ENCODE measurements at regions not wholly inside any gene's neighbourhood (a gene's known extent, or its start where the extent isn't known, plus 50 kb on each side); places are given as distances from the start of the nearest gene placed in this dataset.
A peak's percentile ranks its signal among the peaks of the same experiment; 100 is the strongest.

GRCh38 chr21:15964236-15964855, 234.6 kb downstream of the USP25 start:
- no peak overlapping the region for H3K4me3 ChIP-seq (ENCODE audit: low read depth, low read length)
- no peak for DNase-seq
- no peaks in the 10 kb centered on the region for H3K9me3 ChIP-seq (ENCODE audit: severe bottlenecking)
- TF ChIP-seq, protein P1, sequence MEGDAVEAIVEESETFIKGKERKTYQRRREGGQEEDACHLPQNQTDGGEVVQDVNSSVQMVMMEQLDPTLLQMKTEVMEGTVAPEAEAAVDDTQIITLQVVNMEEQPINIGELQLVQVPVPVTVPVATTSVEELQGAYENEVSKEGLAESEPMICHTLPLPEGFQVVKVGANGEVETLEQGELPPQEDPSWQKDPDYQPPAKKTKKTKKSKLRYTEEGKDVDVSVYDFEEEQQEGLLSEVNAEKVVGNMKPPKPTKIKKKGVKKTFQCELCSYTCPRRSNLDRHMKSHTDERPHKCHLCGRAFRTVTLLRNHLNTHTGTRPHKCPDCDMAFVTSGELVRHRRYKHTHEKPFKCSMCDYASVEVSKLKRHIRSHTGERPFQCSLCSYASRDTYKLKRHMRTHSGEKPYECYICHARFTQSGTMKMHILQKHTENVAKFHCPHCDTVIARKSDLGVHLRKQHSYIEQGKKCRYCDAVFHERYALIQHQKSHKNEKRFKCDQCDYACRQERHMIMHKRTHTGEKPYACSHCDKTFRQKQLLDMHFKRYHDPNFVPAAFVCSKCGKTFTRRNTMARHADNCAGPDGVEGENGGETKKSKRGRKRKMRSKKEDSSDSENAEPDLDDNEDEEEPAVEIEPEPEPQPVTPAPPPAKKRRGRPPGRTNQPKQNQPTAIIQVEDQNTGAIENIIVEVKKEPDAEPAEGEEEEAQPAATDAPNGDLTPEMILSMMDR (IDR thresholded peaks at IDR 0.05; ENCODE audit: low read depth, low read length), result no peak
- H3K36me3 ChIP-seq, result no peaks in the 10 kb centered on the region
- H3K27me3 ChIP-seq (ENCODE audit: insufficient read depth, low read depth, severe bottlenecking), result no peaks in the 10 kb centered on the region
- H3K27ac ChIP-seq, result no peak overlapping the region

DNA sequence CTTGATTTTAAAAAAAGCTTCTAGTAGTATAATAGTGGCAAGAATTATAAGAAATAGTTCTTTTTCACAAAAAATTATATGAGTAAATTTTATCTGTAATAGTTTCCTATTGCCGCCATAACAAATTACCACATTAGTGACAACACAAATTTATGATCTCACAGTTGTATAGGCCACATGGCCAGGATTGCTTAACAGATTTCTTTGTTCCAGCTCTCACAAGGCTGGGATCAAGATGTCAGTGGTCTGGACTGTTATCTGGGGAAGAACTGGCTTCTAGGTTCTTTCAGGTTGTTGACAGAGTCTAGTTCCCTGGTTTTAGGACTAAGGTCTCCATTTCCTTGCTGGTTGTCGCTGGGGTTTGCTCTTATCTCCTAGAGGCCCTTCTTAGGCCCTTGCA, 236.4 kb downstream of the USP25 start:
- H3K36me3 ChIP-seq, result no peaks in the 10 kb centered on the region
- no peak overlapping the region for H3K4me3 ChIP-seq (ENCODE audit: low read depth, low read length)
- TF ChIP-seq, protein P1 (IDR thresholded peaks at IDR 0.05; ENCODE audit: low read depth, low read length), result no peak
- no peak overlapping the region for H3K27ac ChIP-seq
- no peaks in the 10 kb centered on the region for H3K27me3 ChIP-seq (ENCODE audit: insufficient read depth, low read depth, severe bottlenecking)
- H3K9me3 ChIP-seq (ENCODE audit: severe bottlenecking), result no peaks in the 10 kb centered on the region
- DNase-seq, result no peak

DNA sequence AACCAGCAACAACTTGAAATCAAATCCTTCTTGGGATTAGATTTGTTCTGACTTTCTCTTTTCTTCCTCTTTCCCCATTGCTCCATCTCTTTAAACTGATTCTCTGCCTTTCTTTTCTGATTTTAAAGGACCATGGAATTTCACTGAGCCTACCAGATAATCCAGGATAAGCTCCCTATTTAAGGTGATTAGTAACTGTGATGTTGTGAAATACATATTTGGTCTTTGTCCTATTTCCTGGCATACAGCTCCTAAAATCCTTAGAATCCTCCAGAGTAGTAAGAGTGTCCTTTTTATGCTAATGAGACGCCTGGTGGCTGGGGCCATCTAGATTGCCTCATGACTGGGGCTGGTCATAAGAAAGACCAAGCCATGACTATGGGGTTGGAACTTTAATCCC, 236.9 kb downstream of the USP25 start:
- no peak overlapping the region for H3K4me3 ChIP-seq (ENCODE audit: low read depth, low read length)
- DNase-seq, result no peak
- TF ChIP-seq, protein P1 (IDR thresholded peaks at IDR 0.05; ENCODE audit: low read depth, low read length), result no peak
- no peak overlapping the region for H3K27ac ChIP-seq
- H3K9me3 ChIP-seq (ENCODE audit: severe bottlenecking), result no peaks in the 10 kb centered on the region
- no peaks in the 10 kb centered on the region for H3K27me3 ChIP-seq (ENCODE audit: insufficient read depth, low read depth, severe bottlenecking)
- no peaks in the 10 kb centered on the region for H3K36me3 ChIP-seq

GRCh38 chr21:15967661-15968060, 237.9 kb downstream of the USP25 start:
- no peak overlapping the region for H3K4me3 ChIP-seq (ENCODE audit: low read depth, low read length)
- H3K9me3 ChIP-seq (ENCODE audit: severe bottlenecking), result no peaks in the 10 kb centered on the region
- H3K36me3 ChIP-seq, result no peaks in the 10 kb centered on the region
- no peak for DNase-seq
- no peaks in the 10 kb centered on the region for H3K27me3 ChIP-seq (ENCODE audit: insufficient read depth, low read depth, severe bottlenecking)
- no peak overlapping the region for H3K27ac ChIP-seq
- TF ChIP-seq, protein P1 (IDR thresholded peaks at IDR 0.05; ENCODE audit: low read depth, low read length), result no peak

- TF ChIP-seq, protein P1 (IDR thresholded peaks at IDR 0.05; ENCODE audit: low read depth, low read length), result no peak
- H3K27ac ChIP-seq, result no peak overlapping the region
- H3K36me3 ChIP-seq, result no peaks in the 10 kb centered on the region
- no peak overlapping the region for H3K4me3 ChIP-seq (ENCODE audit: low read depth, low read length)
- DNase-seq, result no peak
- H3K9me3 ChIP-seq (ENCODE audit: severe bottlenecking), result no peaks in the 10 kb centered on the region
- no peaks in the 10 kb centered on the region for H3K27me3 ChIP-seq (ENCODE audit: insufficient read depth, low read depth, severe bottlenecking)
Observed at GRCh38 chr21:15968776-15969310, 239.1 kb downstream of the USP25 start.

DNA sequence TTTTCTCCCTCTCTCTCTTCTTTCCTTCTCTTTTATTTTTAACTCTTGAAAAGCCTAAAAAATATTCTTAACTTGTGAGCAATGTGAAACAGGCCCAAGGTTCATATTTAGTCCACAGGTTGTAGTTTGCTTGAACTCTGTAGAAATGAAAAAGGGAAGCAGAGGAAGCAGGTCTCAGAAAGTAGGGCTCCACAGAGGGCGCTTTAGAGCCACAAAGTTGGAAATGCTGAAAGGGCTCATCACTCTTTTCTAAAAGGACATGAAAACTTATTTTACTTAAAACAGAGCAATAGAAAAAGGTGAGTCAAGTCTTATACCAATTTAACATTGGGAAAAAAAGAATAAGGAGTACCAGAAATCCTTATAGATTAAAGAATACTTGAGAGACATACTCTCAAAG, 247.0 kb downstream of the USP25 start:
- TF ChIP-seq, protein P1 (IDR thresholded peaks at IDR 0.05; ENCODE audit: low read depth, low read length), result peak; percentile 43; the same call in 1 of the 2 replicates
- Histone ChIP-seq H3K27me3 (ENCODE audit: insufficient read depth, low read depth, severe bottlenecking) (no peaks in the 10 kb centered on the region), H3K27ac (no peak overlapping the region), H3K36me3 (no peaks in the 10 kb centered on the region), H3K4me3 (ENCODE audit: low read depth, low read length) (no peak overlapping the region), H3K9me3 (ENCODE audit: severe bottlenecking) (no peaks in the 10 kb centered on the region)
- peak; percentile 11 for DNase-seq
